ENCODE measurements at regions not wholly inside any gene's neighbourhood (a gene's known extent, or its start where the extent isn't known, plus 50 kb on each side); places are given as distances from the start of the nearest gene placed in this dataset.

DNA sequence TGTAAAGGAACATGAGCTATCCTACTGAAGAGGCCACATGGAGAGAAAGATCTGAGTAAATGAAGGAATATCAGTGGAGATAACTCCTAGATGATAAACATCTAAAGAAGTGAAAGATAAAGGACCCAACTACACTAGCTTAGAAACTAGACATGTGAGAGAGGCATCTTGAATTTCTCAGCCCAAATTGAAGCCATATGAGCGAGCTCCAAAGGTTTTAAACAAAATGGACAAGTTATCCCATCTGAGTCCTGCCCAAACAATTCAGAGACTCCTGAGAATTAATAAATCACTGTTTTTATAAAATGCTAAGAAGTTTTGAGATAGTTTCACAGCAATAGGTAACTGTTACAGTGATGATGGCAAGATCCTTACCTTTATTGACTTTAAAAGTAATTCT lies 438.9 kb downstream of the NAV3 start:
- TF ChIP-seq TOX (CRISPR knock-in tag; IDR thresholded peaks at IDR 0.05; ENCODE audit: borderline replicate concordance): no peak
- TF ChIP-seq, protein P1, sequence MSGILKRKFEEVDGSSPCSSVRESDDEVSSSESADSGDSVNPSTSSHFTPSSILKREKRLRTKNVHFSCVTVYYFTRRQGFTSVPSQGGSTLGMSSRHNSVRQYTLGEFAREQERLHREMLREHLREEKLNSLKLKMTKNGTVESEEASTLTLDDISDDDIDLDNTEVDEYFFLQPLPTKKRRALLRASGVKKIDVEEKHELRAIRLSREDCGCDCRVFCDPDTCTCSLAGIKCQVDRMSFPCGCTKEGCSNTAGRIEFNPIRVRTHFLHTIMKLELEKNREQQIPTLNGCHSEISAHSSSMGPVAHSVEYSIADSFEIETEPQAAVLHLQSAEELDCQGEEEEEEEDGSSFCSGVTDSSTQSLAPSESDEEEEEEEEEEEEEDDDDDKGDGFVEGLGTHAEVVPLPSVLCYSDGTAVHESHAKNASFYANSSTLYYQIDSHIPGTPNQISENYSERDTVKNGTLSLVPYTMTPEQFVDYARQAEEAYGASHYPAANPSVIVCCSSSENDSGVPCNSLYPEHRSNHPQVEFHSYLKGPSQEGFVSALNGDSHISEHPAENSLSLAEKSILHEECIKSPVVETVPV (CRISPR knock-in tag; IDR thresholded peaks at IDR 0.05): no peak
- TF ChIP-seq SNAI2 (CRISPR knock-in tag; IDR thresholded peaks at IDR 0.05): no peak
- TF ChIP-seq ZFP3 (CRISPR knock-in tag; IDR thresholded peaks at IDR 0.05): no peak
- TF ChIP-seq TCF4 (CRISPR knock-in tag; IDR thresholded peaks at IDR 0.05; ENCODE audit: borderline replicate concordance): no peak
- TF ChIP-seq ZNF70 (CRISPR knock-in tag; IDR thresholded peaks at IDR 0.05): no peak
- TF ChIP-seq CSDC2 (CRISPR knock-in tag; IDR thresholded peaks at IDR 0.05): no peak
- TF ChIP-seq ARNTL (CRISPR knock-in tag; IDR thresholded peaks at IDR 0.05; ENCODE audit: borderline replicate concordance, low read depth): no peak
- TF ChIP-seq, protein P2, sequence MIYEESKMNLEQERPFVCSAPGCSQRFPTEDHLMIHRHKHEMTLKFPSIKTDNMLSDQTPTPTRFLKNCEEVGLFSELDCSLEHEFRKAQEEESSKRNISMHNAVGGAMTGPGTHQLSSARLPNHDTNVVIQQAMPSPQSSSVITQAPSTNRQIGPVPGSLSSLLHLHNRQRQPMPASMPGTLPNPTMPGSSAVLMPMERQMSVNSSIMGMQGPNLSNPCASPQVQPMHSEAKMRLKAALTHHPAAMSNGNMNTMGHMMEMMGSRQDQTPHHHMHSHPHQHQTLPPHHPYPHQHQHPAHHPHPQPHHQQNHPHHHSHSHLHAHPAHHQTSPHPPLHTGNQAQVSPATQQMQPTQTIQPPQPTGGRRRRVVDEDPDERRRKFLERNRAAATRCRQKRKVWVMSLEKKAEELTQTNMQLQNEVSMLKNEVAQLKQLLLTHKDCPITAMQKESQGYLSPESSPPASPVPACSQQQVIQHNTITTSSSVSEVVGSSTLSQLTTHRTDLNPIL (CRISPR knock-in tag; IDR thresholded peaks at IDR 0.05; ENCODE audit: low read depth): no peak
- no peak for TF ChIP-seq ZNF8 (CRISPR knock-in tag; IDR thresholded peaks at IDR 0.05)

Measured in SK-N-SH treated with all-trans-retinoic acid at 6 μM for 48 hours (cell line).